ENCODE measurements at regions not wholly inside any gene's neighbourhood (a gene's known extent, or its start where the extent isn't known, plus 50 kb on each side); places are given as distances from the start of the nearest gene placed in this dataset.

DNA sequence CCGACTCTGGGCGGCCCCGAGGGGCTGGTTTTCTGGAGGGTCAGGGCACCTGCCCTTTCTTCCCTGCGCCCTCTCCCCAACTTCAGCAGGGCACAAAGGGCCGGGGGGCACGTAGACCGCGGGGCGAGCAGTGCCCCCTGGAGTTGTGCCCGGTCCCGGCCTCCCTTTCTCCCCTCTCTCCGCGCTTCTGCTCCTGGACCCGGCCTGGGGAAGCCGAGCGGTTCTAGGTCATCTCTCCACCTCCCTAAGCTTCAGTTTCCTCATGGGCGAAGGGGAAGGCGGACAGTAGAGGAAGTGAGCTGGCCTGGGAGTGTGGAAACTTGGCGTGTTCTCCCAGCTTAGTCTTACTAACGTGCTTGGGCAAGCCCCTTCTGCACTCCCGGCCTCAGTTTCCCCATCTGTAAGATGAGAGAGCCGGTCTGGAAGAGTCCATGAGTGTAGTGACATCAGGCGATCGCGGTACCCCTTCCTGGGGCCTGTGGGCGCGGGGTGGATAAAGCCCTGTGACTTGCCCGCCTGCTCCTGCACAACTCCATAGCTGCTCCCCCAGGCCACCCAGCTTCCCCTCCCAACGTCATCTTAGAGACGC, 158.6 kb upstream of the PARP11 start:
- peak overlapping the region; percentile 86 for H3K4me2 ChIP-seq (replicated peaks; ENCODE audit: low read depth, low read length, poor library complexity, severe bottlenecking)
- Mint-ChIP-seq H3K27ac (no peak overlapping the region), H3K4me3 (peak overlapping the region; percentile 61), H3K9me3 (ENCODE audit: insufficient read depth) (no peaks in the 10 kb centered on the region), H3K27me3 (peaks cover 38% of the 10 kb centered on the region), H3K4me1 (peaks cover 19% of the 10 kb centered on the region)
- no peaks in the 10 kb centered on the region for H3K36me3 ChIP-seq (replicated peaks in 1 of 2; ENCODE audit: control extremely low read depth in 1 of 2, control insufficient read depth in 1 of 2, extremely low read depth in 1 of 2, insufficient read depth in 2 of 2, low read length in 1 of 2)
- intact Hi-C loops (cut with micrococcal nuclease): loop anchor here (1.0 kb wide), 1 partner anchor 238 kb away; no protein-coding TSS in a partner anchor
- peak overlapping the region; percentile 88 for H2AFZ ChIP-seq (ENCODE audit: insufficient read depth, low read depth, low read length, poor library complexity, severe bottlenecking)
- ChIA-PET POLR2A (no interaction called here), CTCF (interaction anchor here (0.7 to 1.8 kb wide), 3 partner anchors 7 to 245 kb away, joined by 3 to 9 read pairs (median 3); no protein-coding TSS in a partner anchor)
- H3K4me1 ChIP-seq (ENCODE audit: control insufficient read depth in 2 of 2, insufficient read depth in 2 of 2, low read length in 2 of 2): peaks cover 18 to 22% of the 10 kb centered on the region in 2 donors
- peaks cover 0 to 15% (median 6%) of the 10 kb centered on the region in 4 experiments for H3K27me3 ChIP-seq (replicated peaks in 1 of 4; ENCODE audit: control extremely low read depth in 1 of 4, control insufficient read depth in 3 of 4, insufficient read depth in 4 of 4, low read length in 3 of 4)
- H3K4me3 ChIP-seq (ENCODE audit: control extremely low read depth in 1 of 5, extremely low read depth in 1 of 5, insufficient read depth in 1 of 5, low read depth in 2 of 5, low read length in 4 of 5): peak overlapping the region in 4 of 5 experiments; percentile 28 to 61 (median 56)
- H4K20me1 ChIP-seq (ENCODE audit: control insufficient read depth, insufficient read depth, low read length, poor library complexity, severe bottlenecking): no peaks in the 10 kb centered on the region
- no peaks in the 10 kb centered on the region for H3K9me3 ChIP-seq (ENCODE audit: control extremely low read depth in 1 of 3, control insufficient read depth in 2 of 3, insufficient read depth in 1 of 3, low read length in 2 of 3)
- WGBS (ENCODE audit: insufficient coverage): 64% methylated on average over 21 of the region's 30 CpGs
- ATAC-seq (ENCODE audit: low read depth) (no peak), DNase-seq (no peak)
- H3K9ac ChIP-seq (ENCODE audit: low read length): peak overlapping the region; percentile 66
- no peak for TF ChIP-seq EZH2 (IDR thresholded peaks at IDR 0.05; ENCODE audit: borderline replicate concordance, insufficient read depth, low read depth, low read length, poor library complexity, severe bottlenecking)
- TF ChIP-seq, protein P1, sequence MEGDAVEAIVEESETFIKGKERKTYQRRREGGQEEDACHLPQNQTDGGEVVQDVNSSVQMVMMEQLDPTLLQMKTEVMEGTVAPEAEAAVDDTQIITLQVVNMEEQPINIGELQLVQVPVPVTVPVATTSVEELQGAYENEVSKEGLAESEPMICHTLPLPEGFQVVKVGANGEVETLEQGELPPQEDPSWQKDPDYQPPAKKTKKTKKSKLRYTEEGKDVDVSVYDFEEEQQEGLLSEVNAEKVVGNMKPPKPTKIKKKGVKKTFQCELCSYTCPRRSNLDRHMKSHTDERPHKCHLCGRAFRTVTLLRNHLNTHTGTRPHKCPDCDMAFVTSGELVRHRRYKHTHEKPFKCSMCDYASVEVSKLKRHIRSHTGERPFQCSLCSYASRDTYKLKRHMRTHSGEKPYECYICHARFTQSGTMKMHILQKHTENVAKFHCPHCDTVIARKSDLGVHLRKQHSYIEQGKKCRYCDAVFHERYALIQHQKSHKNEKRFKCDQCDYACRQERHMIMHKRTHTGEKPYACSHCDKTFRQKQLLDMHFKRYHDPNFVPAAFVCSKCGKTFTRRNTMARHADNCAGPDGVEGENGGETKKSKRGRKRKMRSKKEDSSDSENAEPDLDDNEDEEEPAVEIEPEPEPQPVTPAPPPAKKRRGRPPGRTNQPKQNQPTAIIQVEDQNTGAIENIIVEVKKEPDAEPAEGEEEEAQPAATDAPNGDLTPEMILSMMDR (IDR thresholded peaks at IDR 0.05): no peak
- H3K27ac ChIP-seq (ENCODE audit: low read length in 2 of 2): no peak overlapping the region
- no peaks in the 10 kb centered on the region for H3K79me2 ChIP-seq (ENCODE audit: control insufficient read depth, insufficient read depth, low read length)
